HG03159 (cell line): ENCODE measurements at regions not wholly inside any gene's neighbourhood (a gene's known extent, or its start where the extent isn't known, plus 50 kb on each side); places are given as distances from the start of the nearest gene placed in this dataset.

Experiments used
- ATAC-seq: cut with Tn5 transposase; IDR thresholded peaks from one replicate; pipeline ENCODE4 v1.9.1; 2021; ENCODE audit warnings: mild to moderate bottlenecking, moderate library complexity; ENCODE audit not compliant: unreplicated experiment

GRCh38 chr2:208545403-208546042 lies 138.9 kb downstream of the PTH2R start:
- ATAC-seq, result no peak

- no peak for ATAC-seq
Measured at GRCh38 chr2:208546107-208546506, 139.5 kb downstream of the PTH2R start.

- ATAC-seq, result no peak
Measured at GRCh38 chr2:208546860-208547650, 140.5 kb downstream of the PTH2R start.

GRCh38 chr2:208548700-208549099 lies 142.1 kb downstream of the PTH2R start:
- ATAC-seq, result no peak

GRCh38 chr2:208549546-208550158 lies 143.1 kb downstream of the PTH2R start:
- ATAC-seq, result no peak

- ATAC-seq, result no peak
Measured at GRCh38 chr2:208552943-208553342, 146.4 kb downstream of the PTH2R start.

GRCh38 chr2:208556983-208557484 lies 150.4 kb downstream of the PTH2R start:
- no peak for ATAC-seq

GRCh38 chr2:208565690-208566416 lies 159.3 kb downstream of the PTH2R start:
- no peak for ATAC-seq

GRCh38 chr2:208568203-208568602 lies 161.6 kb downstream of the PTH2R start:
- ATAC-seq, result no peak

GRCh38 chr2:208570066-208570465 lies 163.5 kb downstream of the PTH2R start:
- ATAC-seq, result no peak

GRCh38 chr2:208570851-208571763 lies 164.5 kb downstream of the PTH2R start:
- ATAC-seq, result no peak

GRCh38 chr2:208571764-208572131 lies 165.2 kb downstream of the PTH2R start:
- ATAC-seq, result no peak

- ATAC-seq, result no peak
Measured at GRCh38 chr2:208573569-208573968, 167.0 kb downstream of the PTH2R start.

- no peak for ATAC-seq
Measured at GRCh38 chr2:208579678-208580077, 173.1 kb downstream of the PTH2R start.

- no peak for ATAC-seq
Measured at GRCh38 chr2:208584378-208584985, 177.9 kb downstream of the PTH2R start.

GRCh38 chr2:208586516-208586915 lies 179.9 kb downstream of the PTH2R start:
- ATAC-seq, result no peak

- no peak for ATAC-seq
Measured at GRCh38 chr2:208594642-208595385, 188.2 kb downstream of the PTH2R start.

GRCh38 chr2:208595386-208596275 lies 189.0 kb downstream of the PTH2R start:
- ATAC-seq, result no peak
